CD4-positive, alpha-beta T cell treated with Interleukin-15 for 1 hour (primary cell): ENCODE measurements at regions not wholly inside any gene's neighbourhood (a gene's known extent, or its start where the extent isn't known, plus 50 kb on each side); places are given as distances from the start of the nearest gene placed in this dataset.

Experiments used
- DNase-seq: peaks from one replicate; pipeline ENCODE4 v3.0.0-alpha.2; 2020

DNA sequence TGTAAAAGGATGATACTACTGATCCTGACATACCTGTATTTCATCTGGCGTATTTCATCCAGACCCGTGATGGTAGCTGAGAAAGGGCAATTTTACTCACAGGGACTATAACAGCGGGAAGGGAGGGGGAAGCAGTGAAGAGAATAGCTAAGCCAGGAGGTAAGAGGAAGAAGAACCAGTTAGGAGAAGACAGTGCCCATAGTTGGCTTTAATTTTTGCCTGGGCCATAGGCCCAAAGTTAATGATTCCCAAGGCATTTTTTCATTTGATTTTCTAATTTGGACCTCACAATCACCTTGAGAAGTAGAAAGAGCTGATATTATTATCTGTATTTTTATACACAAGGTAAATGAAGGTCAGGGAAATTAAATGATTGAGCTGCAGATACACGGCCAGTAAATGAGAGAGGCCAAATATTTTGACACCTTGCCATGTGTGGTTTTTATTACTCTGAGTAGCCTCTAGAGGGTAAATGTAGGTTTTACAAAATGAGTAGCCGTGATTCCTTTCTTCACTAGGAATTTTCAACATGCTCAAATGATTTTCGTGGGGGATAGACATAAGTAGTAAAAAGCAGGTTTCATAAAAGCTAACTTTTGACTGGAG is 382.2 kb downstream of the FUT8 start:
- DNase-seq: no peak

DNA sequence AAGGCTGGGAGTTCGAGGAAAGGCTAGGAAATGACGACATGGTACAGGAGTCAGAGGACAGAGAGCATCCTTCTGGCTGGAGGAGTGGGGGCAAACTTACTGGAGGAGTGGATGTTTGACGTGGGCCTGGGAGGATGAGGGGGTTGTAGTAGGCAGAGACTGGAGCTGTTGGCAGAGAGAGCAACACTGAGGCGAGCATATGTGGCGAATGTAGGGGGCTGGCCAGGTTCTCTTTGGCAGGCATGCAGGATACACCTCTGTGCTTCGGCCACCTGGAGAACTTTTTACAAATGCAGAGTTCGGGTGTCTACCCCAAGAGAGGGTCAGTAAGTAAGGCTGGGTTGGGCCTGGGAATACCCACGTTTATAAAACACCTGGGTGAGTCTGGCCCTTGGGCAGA is 385.7 kb downstream of the FUT8 start:
- no peak for DNase-seq

DNA sequence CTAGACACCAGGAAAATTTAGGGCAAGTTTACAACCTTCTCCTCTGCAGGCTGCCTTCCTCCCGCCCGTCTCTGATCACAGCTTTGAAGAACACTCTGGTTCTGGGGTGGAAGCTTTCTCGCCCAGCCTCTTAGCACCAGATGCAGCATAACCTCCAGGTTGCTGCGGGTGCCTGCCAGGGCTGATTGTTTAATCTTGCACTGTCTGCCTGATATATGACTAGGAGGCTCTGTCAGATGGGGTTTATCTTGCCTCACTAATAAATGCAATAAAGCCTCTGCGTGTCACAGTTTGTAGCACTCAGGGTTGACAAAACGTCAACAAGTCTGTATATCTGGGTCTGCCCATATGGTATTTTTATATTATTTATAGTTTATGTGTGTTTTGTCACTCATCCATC is 388.2 kb downstream of the FUT8 start:
- no peak for DNase-seq

GRCh38 chr14:65802196-65802595 is 389.7 kb downstream of the FUT8 start:
- no peak for DNase-seq

GRCh38 chr14:65803885-65804284 is 391.4 kb downstream of the FUT8 start:
- DNase-seq: no peak

DNA sequence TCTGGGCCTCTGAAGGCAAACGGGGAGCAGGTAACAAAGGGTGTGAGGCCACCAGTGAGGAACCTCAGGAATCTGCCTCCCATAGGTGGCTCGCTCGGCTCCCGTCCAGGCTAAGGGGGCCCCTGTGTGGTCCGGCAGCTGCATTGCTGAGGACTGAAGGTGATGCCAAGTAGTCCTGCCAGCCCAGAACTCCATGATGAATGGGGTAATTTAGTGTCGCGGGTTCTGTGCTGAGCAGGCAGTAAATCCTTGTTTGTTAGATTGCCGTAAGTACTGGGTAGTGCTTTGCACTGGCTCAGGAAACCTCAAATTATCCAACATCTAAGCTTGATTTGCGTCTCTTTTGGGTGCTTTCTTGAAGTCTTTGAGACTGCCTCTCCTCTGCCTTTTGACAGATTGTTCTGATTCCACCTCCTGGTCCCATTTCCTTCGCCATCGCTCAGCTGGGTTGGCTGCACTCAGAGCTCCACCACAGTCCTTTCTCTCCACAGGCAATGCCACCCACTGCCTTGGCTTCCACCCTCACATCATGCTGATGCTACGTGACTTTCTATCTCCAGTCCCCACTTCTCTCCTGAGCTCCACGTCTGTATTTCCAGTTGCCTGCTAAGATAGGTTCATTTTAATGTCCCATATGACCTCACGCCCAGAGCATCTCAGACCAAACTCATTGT is 392.0 kb downstream of the FUT8 start:
- no peak for DNase-seq

DNA sequence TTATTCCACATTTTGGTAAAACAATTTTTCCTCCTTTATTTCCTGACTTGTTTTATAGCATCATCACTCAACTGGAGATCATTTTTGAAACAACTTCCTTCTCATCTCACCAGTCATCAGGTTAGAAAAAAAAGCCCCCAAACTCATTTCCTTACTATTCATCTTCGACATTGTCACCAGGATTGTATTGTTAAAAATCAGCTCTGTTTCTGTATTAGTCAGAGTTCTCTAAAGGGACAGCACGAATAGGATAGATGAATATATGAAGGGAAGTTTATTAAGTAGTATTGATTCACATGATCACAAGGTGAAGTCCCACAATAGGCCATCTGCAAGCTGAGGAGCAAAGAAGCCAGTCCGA is 392.6 kb downstream of the FUT8 start:
- no peak for DNase-seq

DNA sequence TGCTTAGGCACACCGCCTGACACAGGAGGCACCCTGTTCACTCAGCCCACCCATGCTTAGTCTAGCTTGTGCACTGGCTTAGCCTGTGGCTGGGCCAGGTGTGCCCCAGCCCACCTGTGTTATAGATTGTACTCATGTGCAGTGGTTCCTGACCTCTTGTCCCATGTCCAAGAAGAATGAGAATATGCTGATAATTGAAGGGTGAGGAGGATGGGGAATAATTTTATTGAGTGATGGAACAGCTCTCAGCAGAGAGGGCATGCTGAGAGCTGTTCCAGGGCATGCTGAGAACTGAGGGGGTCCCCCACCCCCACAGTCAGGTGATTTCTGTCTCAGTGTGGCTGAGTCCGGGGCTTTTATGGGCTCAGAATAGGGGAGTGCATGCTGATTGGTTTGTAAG is 395.9 kb downstream of the FUT8 start:
- DNase-seq: no peak

GRCh38 chr14:65810322-65810721 is 397.8 kb downstream of the FUT8 start:
- no peak for DNase-seq

- DNase-seq: no peak
Measured at GRCh38 chr14:65813760-65814384, 401.3 kb downstream of the FUT8 start.

DNA sequence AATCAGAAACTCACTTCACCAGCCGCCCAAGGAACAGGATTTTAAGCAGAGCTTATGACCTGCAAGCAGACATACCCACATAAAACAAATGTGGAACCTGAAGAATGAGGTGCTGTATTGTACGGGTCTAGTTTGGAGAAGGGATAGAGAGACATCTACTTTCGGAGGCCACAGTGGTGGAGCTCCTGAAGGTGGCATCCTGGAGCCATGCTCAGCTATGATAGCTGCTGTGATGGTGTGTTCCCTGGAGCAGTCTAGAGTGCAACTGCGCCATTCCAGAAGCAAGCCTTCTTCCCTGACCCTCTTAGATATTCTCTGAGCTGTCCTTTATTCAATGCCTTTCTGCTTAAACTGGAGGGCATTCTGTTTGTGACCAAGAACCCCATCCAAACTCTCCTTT is 402.6 kb downstream of the FUT8 start:
- no peak for DNase-seq

DNA sequence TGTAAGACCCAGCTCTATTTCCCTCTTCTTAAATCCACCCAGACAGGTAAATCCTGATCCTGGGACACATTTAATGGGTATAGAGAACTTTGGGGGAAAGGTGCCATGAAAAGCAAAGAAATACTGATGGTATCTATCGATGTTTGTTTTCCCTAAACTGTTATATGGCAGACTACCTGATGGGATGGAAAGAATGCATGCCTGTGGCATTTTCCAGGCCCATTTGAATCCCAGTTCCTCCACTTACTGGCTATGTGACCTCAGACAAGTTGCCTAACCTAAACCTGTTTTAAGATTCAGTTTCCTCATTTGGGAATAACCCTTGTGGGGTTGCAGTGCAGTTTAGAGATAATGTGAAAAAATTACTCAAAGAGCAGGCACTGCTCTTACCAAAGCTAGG is 404.5 kb downstream of the FUT8 start:
- no peak for DNase-seq

DNA sequence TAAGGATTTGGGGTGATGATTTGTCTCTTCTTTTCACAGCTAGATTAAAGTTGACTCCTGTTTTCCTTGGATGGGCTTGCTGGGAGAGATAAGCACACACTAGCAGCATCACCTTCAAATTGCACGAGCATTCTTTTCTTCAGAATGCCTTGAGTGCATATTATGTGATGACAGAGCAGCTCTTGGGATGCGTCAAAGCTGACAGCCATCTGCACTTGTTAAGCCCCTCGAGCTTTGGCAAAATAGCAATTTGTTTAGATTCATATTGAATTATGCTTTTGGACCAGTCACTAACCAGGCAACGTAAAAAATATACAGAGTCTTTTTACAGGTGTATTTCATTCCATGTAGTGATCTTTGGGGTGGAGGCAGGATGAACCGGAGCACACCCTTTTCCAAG is 407.0 kb downstream of the FUT8 start:
- DNase-seq: no peak

- DNase-seq: no peak
Measured at GRCh38 chr14:65821224-65821753, 408.8 kb downstream of the FUT8 start.

- peak; percentile 59 for DNase-seq
Measured at GRCh38 chr14:65824285-65824977, 411.9 kb downstream of the FUT8 start.

GRCh38 chr14:65824978-65825299 is 412.4 kb downstream of the FUT8 start:
- no peak for DNase-seq

DNA sequence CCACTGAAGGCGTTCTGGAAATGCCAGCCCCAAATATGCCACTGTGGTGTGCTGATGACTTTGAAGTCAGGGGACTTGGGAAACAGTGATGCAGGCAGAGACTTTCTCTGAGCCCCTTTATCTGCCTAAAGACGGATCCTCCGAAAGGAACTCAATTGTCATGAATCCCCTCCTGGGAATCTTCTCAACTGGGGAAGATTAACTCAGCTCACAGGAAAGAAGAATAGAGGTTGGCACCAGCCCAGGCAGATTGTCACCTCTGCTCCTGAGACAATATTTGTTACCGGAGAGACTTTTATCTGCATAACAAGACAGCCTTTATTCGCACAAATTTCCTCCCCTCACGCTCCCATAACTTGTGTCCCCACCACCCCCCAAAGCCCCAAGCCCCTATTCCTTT is 414.4 kb downstream of the FUT8 start:
- no peak for DNase-seq

DNA sequence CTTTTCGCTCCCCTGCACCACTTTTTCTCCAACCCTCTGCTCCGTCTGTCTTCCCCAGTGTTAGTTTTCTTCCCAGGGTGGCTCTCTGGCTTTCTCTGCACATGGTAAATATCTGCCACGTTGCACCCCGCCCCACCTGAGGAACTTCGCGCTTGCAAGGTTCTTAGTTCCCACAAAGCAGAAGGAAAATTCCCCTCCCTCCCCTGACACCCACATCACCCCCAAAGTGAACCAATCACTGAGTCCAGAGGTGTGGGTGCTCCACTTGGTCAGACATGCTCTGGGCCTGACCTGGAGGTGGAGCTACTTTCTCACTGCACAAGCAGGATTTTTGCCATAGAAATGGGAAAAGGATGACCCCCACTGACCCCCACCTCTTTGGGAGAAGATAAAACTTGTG is 415.0 kb downstream of the FUT8 start:
- no peak for DNase-seq

DNA sequence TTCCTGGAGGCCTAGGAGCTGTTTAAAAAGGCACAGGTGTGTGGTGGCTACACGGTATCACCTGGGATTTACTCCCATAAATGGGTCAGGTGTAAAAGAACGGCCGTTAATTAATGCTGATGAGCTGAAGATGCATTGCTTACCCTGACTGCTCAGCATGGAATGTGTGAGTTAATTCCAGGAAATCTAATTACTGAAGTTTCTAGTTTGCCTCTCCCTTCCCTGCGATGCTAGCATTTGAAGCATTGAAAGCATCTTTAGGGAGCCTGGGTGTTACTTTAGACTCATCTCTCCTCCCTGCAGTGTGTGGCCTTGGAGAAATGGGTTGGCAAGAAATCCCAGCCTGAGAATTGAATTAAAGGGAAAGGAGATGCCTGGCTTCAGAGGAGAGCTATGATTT is 415.9 kb downstream of the FUT8 start:
- DNase-seq: no peak

GRCh38 chr14:65832431-65833266 is 420.1 kb downstream of the FUT8 start:
- DNase-seq: no peak

GRCh38 chr14:65833267-65833880 is 420.8 kb downstream of the FUT8 start:
- DNase-seq: no peak

- no peak for DNase-seq
Measured at GRCh38 chr14:65834051-65834450, 421.5 kb downstream of the FUT8 start.

- no peak for DNase-seq
Measured at GRCh38 chr14:65834812-65835211, 422.3 kb downstream of the FUT8 start.
